M059J (cell line): ENCODE measurements at regions not wholly inside any gene's neighbourhood (a gene's known extent, or its start where the extent isn't known, plus 50 kb on each side); places are given as distances from the start of the nearest gene placed in this dataset.
A peak's percentile ranks its signal among the peaks of the same experiment; 100 is the strongest.

Experiments used
- DNase-seq: peaks from one replicate; pipeline ENCODE4 v3.0.0-alpha.2; 2012; ENCODE audit warnings: low read depth

DNA sequence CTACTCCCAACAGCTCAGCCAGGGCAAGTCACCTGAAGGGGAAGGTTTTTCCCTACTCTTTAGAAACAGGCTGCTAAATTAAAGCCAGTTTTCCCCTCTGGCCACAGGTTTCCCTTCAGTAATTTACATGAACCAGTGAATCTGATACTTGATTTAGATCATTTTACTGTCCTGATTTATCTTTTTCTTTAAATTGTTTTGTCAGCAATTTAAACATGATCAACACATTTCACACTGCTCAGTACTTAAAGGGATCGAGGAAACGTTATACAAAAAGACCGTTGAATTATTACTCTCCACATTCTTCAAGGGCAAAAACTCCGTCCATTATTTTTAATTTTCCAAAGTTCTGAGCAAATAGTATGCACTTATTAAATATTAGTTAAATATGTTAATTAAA lies 1165.7 kb upstream of the GYPC start:
- no peak for DNase-seq

GRCh38 chr2:125491663-125492062 lies 1164.3 kb upstream of the GYPC start:
- DNase-seq: no peak

- no peak for DNase-seq
These were observed 1143.6 kb upstream of the GYPC start for GRCh38 chr2:125512313-125512712.

GRCh38 chr2:125516496-125517109 lies 1139.4 kb upstream of the GYPC start:
- peak; percentile 7 for DNase-seq

DNA sequence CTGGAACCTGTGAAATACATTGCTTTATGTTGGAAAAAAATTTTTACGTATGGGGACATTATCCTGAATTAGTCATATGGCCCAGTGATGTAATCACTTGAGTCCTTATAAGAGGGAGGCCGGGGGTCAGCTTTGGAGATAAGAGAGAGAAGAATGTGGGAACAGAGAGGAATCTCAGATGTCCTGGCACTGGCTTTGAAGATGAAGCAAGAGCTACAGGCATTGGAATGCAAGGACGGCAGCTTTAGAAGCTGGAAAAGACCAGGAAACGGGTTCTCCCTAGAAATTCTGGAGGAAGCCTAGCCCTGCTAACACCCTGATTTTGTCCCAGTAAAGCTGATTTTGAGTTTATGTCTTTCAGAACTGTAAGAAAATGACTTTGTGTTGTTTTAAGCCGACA lies 1129.9 kb upstream of the GYPC start:
- DNase-seq: no peak

DNA sequence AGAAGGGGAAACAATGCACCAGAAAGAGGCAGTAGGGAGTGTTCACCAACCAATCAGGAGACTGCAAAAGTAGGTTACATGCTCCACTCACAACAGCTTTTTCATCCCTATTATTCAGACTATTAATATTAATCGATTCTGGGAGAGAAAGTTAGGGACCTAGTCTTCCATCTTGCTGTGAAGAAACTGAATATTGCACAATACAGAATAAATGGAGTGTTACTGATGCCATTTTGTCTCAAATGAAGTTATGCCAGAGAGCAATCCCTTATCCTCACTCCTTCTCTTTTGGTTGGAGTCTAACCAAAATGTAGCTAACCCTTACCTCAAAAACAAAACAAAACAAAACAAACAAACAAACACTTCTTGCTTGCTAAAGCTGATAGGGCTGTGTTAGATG lies 1120.9 kb upstream of the GYPC start:
- DNase-seq: no peak

GRCh38 chr2:125543968-125544514 lies 1111.9 kb upstream of the GYPC start:
- peak; percentile 7 for DNase-seq

DNA sequence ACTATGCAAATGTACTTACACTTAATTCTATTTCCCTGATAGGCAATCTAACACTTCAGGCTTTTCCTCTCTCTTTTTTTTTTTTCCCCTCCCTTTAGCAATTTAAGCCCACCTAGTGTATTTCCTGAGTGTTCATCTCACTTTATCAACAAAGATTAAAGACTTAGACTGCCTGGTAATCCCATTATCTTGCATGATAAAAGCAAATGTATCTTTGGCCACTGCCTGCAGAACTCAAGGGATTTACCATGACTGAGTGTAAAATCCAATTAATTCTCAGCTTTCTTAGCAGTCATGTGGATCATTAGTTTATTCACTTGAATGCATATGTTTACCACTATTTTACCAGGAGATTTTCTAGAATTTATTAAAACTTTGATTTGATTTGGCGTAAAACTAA lies 1102.2 kb upstream of the GYPC start:
- DNase-seq: no peak

- DNase-seq: no peak
These were observed 1101.0 kb upstream of the GYPC start for GRCh38 chr2:125554956-125555355.

- DNase-seq: no peak
These were observed 1096.8 kb upstream of the GYPC start for GRCh38 chr2:125559186-125559585.

DNA sequence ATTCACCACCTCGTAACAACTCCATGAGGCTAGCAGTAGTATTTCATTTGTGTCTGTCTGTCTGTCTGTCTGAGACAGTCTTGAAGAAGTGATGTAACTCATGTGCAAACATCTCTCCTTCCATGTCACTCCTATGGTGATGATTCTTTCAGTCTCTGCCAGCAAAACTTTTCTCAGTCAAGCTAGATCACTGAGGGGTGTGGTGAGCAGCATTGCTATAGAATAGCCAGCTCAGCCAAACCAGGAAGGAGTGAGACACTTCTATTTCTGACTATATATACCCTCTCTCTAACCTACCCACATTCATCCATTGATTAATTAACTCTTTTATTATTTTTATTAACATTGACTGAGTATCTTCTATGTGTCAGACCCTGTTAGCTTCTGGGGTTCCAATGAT lies 1095.1 kb upstream of the GYPC start:
- DNase-seq: no peak

GRCh38 chr2:125561302-125561701 lies 1094.7 kb upstream of the GYPC start:
- DNase-seq: no peak

- no peak for DNase-seq
These were observed 1093.0 kb upstream of the GYPC start for GRCh38 chr2:125562924-125563323.

GRCh38 chr2:125564471-125564870 lies 1091.5 kb upstream of the GYPC start:
- DNase-seq: no peak

DNA sequence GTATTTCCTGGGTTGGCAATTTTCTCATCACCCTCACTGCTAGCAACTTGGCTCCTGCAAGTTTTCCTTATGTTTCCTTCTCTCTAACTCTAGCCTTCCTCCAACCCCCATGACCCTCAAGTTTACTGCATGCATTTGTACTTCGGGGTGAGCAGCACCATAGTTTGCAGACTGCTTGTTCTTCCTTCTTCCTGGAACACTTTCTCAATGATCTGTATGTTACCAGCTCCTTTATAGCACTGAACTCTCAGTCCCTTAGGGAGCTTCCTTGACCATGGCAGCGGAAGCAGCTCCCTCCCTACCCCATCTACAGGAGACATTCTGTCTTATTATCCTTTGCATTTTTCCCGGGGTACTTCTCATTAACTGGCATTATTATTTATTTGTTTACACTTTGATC lies 1089.5 kb upstream of the GYPC start:
- DNase-seq: no peak

DNA sequence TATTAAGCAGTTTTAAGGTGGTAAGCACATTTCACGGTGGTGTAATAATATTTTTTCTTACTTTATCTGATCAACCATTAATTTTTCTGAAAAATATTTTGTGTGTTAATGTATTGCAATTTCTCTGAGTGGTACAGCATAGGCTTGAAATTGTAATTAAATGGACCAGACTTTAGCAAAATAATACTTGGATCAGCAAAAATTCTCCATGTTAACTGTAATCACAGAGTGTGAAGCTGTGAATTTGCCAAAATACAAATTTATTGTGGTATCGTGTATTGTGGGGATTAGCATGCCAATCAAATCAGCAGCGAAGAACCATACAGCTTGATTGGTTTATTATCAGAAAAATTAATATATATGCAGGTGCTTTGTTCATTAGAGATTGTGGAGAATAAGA lies 1088.9 kb upstream of the GYPC start:
- no peak for DNase-seq

GRCh38 chr2:125572660-125573059 lies 1083.3 kb upstream of the GYPC start:
- DNase-seq: no peak

DNA sequence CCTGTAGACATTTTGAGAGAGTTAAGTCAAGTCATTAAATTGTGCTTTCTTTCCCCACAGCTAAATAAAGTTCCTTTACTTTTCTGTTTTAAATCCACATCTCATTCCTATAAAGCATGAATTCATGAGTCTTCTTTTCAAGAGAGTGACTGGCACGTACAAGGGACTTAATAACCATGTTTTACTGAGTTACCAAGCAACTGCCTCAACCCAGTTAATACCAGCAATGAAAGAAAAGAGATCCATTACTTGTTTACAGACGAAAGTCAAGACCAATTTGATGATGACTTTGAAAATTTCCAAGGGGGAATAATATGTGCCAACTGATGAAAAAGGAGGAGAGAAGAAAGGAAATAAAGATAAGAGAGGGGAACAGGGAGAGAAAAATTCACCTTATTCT lies 1082.5 kb upstream of the GYPC start:
- no peak for DNase-seq

DNA sequence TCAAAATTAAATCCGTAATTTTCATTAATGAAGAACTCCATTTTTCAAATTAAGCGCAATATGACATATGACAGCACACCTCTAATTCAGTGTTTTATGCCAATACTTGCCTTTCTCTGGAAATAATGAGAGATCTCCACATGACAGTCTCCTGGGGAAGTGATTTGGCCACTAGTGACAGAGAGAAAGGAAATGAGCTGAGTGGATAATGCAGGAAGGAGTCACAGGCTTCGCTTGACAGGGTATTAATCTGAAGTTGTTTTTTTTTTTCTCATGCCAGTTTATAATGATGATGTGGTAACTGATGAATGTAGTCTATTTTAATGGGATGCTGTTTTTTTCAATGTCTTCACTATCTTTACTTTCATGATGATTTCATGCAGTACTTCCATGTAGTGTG lies 1079.4 kb upstream of the GYPC start:
- DNase-seq: no peak

GRCh38 chr2:125581557-125581956 lies 1074.4 kb upstream of the GYPC start:
- DNase-seq: no peak

GRCh38 chr2:125582516-125582915 lies 1073.4 kb upstream of the GYPC start:
- DNase-seq: no peak

DNA sequence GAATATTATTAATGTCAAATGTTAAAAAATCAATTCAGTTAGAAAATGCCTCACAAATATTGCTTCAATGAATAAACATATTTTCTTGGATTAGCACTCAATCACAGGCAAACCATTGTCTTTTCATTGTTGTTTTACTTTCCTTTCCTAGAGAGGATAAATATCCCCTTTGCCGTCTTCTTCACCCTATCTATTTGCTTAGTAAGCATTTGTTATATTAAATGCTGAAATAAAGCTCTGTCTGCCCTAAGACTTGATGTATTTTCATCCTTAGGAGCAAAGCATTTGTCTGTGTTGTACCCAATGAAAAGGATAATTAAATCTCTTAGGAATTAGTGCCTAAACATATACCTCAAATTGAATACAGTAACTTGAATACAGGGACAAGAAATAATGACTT lies 1071.2 kb upstream of the GYPC start:
- DNase-seq: no peak

DNA sequence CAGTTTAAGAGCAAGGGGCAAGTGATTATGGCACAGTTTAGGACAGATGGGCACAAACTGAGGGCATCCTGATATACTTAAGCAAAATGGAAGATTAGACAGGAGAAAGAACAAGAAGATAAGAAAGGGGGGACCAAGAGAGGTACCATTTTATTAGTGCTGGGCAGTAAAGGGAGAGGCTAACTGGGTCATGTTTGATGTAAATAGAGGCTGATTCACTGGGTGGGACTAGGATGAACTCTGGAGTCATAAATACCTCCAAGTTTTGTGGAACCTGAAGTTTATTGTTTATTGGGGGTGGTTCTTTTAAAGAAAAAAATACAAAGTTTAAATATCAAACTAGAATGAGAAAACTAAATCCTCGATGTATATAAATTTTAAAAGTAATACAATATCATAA lies 1067.2 kb upstream of the GYPC start:
- no peak for DNase-seq

DNA sequence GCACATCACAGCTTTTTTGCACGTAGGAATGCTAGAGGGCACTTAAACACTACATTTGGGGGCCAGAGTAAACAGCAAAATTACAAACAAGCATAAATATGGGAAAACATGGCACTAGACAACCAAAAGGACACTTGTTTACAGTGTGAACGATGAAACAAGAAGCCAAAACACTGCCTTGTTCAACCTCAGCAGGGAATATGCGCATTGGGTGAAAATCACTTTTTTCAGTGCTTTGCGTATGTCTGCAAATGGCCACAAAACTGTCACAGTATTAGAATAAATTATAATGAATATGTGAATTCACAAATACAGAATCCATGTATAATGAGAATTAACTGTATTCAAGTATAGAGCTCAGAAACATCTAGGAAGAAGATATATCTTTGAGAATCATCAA lies 1064.0 kb upstream of the GYPC start:
- no peak for DNase-seq
